ENCODE measurements at regions not wholly inside any gene's neighbourhood (a gene's known extent, or its start where the extent isn't known, plus 50 kb on each side); places are given as distances from the start of the nearest gene placed in this dataset.

GRCh38 chr6:119497988-119498727, 148.6 kb upstream of the MAN1A1 start:
- H3K27ac Mint-ChIP-seq, result no peak overlapping the region
- H3K9ac ChIP-seq (ENCODE audit: extremely low read depth, insufficient read length, low read length), result no peak overlapping the region
- no peaks in the 10 kb centered on the region for H3K9me3 Mint-ChIP-seq
- no peak overlapping the region for H3K56ac ChIP-seq (ENCODE audit: insufficient read length, low read depth, low read length)
- H3K23me2 ChIP-seq (ENCODE audit: insufficient read length, low read depth, low read length, poor library complexity, severe bottlenecking), result no peaks in the 10 kb centered on the region
- DNase-seq, result no peak
- no peak overlapping the region for H2BK5ac ChIP-seq (ENCODE audit: insufficient read length, low read length)
- H3K4me1 ChIP-seq (ENCODE audit: insufficient read depth, low read length), result no peaks in the 10 kb centered on the region
- no peak overlapping the region for H2BK20ac ChIP-seq (ENCODE audit: low read depth, low read length, poor library complexity, severe bottlenecking)
- no peak overlapping the region for H3K23ac ChIP-seq (ENCODE audit: insufficient read length, low read depth, low read length)
- TF ChIP-seq CTCF (conservative IDR thresholded peaks at IDR 0.05), result no peak
- no peak overlapping the region for H2AFZ ChIP-seq (ENCODE audit: low read length)
- H2BK12ac ChIP-seq (ENCODE audit: insufficient read length, low read depth, low read length), result no peak overlapping the region
- WGBS (ENCODE audit: extremely low coverage, insufficient read length, low lambda C conversion rate), result no CpG with 5 or more reads among the region's 3 CpGs
- no peak overlapping the region for H3K4me2 ChIP-seq (ENCODE audit: insufficient read depth, insufficient read length, low read length)
- no peaks in the 10 kb centered on the region for H3K79me2 ChIP-seq (ENCODE audit: insufficient read depth, low read length)
- H4K8ac ChIP-seq (replicated peaks; ENCODE audit: insufficient read length, low read depth, low read length), result no peak overlapping the region
- H2BK15ac ChIP-seq (ENCODE audit: low read depth, low read length), result no peak overlapping the region
- H4K91ac ChIP-seq (ENCODE audit: insufficient read length, low read depth, low read length), result no peak overlapping the region
- H3T11ph ChIP-seq (ENCODE audit: low read length), result no peak overlapping the region
- no peaks in the 10 kb centered on the region for H3K27me3 Mint-ChIP-seq (ENCODE audit: low read depth)
- H3K18ac ChIP-seq (ENCODE audit: insufficient read length, low read depth, low read length), result no peak overlapping the region
- H4K20me1 ChIP-seq (ENCODE audit: control insufficient read depth, insufficient read depth, insufficient read length), result no peaks in the 10 kb centered on the region
- no peaks in the 10 kb centered on the region for H3K4me1 Mint-ChIP-seq
- no peaks in the 10 kb centered on the region for H3K27me3 ChIP-seq (ENCODE audit: insufficient read depth, low read length)
- no peak overlapping the region for H3K4me3 Mint-ChIP-seq
- no peak overlapping the region for H3K27ac ChIP-seq (ENCODE audit: insufficient read length, low read depth, low read length)
- no peaks in the 10 kb centered on the region for H3K9me3 ChIP-seq (ENCODE audit: control insufficient read depth, low read depth, low read length)
- no peak overlapping the region for H2AK5ac ChIP-seq (ENCODE audit: insufficient read length, low read length)
- no peak overlapping the region for H2BK120ac ChIP-seq (ENCODE audit: low read depth, low read length, poor library complexity, severe bottlenecking)
- H3K14ac ChIP-seq (ENCODE audit: insufficient read depth, low read length), result no peak overlapping the region
- no peaks in the 10 kb centered on the region for H3K79me1 ChIP-seq (ENCODE audit: insufficient read depth, low read depth, low read length, poor library complexity, severe bottlenecking)
- no peak overlapping the region for H4K5ac ChIP-seq (ENCODE audit: insufficient read length, low read depth, low read length)
- no peaks in the 10 kb centered on the region for H3K36me3 Mint-ChIP-seq (ENCODE audit: insufficient read depth in 1 of 3, low read depth in 3 of 3)
- no peak overlapping the region for H3K4ac ChIP-seq (ENCODE audit: low read depth, low read length)

All from H9 (cell line).